ENCODE measurements at regions not wholly inside any gene's neighbourhood (a gene's known extent, or its start where the extent isn't known, plus 50 kb on each side); places are given as distances from the start of the nearest gene placed in this dataset.

GRCh38 chr5:18142831-18143230, 508.6 kb downstream of the TAF11L14 start:
- DNase-seq (ENCODE audit: insufficient read length) (no peak), FAIRE-seq (no peak)
- no peak for TF ChIP-seq POLR2A (IDR thresholded peaks at IDR 0.05; ENCODE audit: low read depth, low read length)
- TF ChIP-seq TAF1 (IDR thresholded peaks at IDR 0.05; ENCODE audit: borderline replicate concordance, low read depth, low read length), result no peak
- no peak for TF ChIP-seq POLR2AphosphoS5 (IDR thresholded peaks at IDR 0.05; ENCODE audit: low read depth, low read length)

GRCh38 chr5:18152671-18153070, 518.4 kb downstream of the TAF11L14 start:
- no peak for FAIRE-seq
- TF ChIP-seq POLR2A (IDR thresholded peaks at IDR 0.05; ENCODE audit: low read depth, low read length), result no peak
- no peak for TF ChIP-seq POLR2AphosphoS5 (IDR thresholded peaks at IDR 0.05; ENCODE audit: low read depth, low read length)
- no peak for TF ChIP-seq TAF1 (IDR thresholded peaks at IDR 0.05; ENCODE audit: borderline replicate concordance, low read depth, low read length)
- DNase-seq (ENCODE audit: insufficient read length), result no peak

- no peak for DNase-seq (ENCODE audit: insufficient read length)
- no peak for FAIRE-seq
- TF ChIP-seq POLR2AphosphoS5 (IDR thresholded peaks at IDR 0.05; ENCODE audit: low read depth, low read length), result no peak
- TF ChIP-seq TAF1 (IDR thresholded peaks at IDR 0.05; ENCODE audit: borderline replicate concordance, low read depth, low read length), result no peak
- TF ChIP-seq POLR2A (IDR thresholded peaks at IDR 0.05; ENCODE audit: low read depth, low read length), result no peak
These were observed 523.9 kb downstream of the TAF11L14 start for GRCh38 chr5:18158166-18158565.

GRCh38 chr5:18159331-18159730, 525.1 kb downstream of the TAF11L14 start:
- DNase-seq (ENCODE audit: insufficient read length) (no peak), FAIRE-seq (no peak)
- TF ChIP-seq POLR2A (IDR thresholded peaks at IDR 0.05; ENCODE audit: low read depth, low read length) (no peak), POLR2AphosphoS5 (IDR thresholded peaks at IDR 0.05; ENCODE audit: low read depth, low read length) (no peak), TAF1 (IDR thresholded peaks at IDR 0.05; ENCODE audit: borderline replicate concordance, low read depth, low read length) (no peak)

GRCh38 chr5:18171684-18172083, 537.4 kb downstream of the TAF11L14 start:
- DNase-seq (ENCODE audit: insufficient read length), result no peak
- FAIRE-seq, result no peak
- no peak for TF ChIP-seq POLR2A (IDR thresholded peaks at IDR 0.05; ENCODE audit: low read depth, low read length)
- no peak for TF ChIP-seq POLR2AphosphoS5 (IDR thresholded peaks at IDR 0.05; ENCODE audit: low read depth, low read length)
- TF ChIP-seq TAF1 (IDR thresholded peaks at IDR 0.05; ENCODE audit: borderline replicate concordance, low read depth, low read length), result no peak

GRCh38 chr5:18179579-18179978, 545.3 kb downstream of the TAF11L14 start:
- DNase-seq (ENCODE audit: insufficient read length) (no peak), FAIRE-seq (no peak)
- no peak for TF ChIP-seq POLR2AphosphoS5 (IDR thresholded peaks at IDR 0.05; ENCODE audit: low read depth, low read length)
- TF ChIP-seq POLR2A (IDR thresholded peaks at IDR 0.05; ENCODE audit: low read depth, low read length), result no peak
- TF ChIP-seq TAF1 (IDR thresholded peaks at IDR 0.05; ENCODE audit: borderline replicate concordance, low read depth, low read length), result no peak

- DNase-seq (ENCODE audit: insufficient read length) (no peak), FAIRE-seq (no peak)
- TF ChIP-seq POLR2A (IDR thresholded peaks at IDR 0.05; ENCODE audit: low read depth, low read length), result no peak
- TF ChIP-seq TAF1 (IDR thresholded peaks at IDR 0.05; ENCODE audit: borderline replicate concordance, low read depth, low read length), result no peak
These were observed 547.3 kb downstream of the TAF11L14 start for GRCh38 chr5:18181575-18181974.

GRCh38 chr5:18195910-18196309, 561.6 kb downstream of the TAF11L14 start:
- DNase-seq (ENCODE audit: insufficient read length), result no peak
- no peak for FAIRE-seq
- TF ChIP-seq POLR2AphosphoS5 (IDR thresholded peaks at IDR 0.05; ENCODE audit: low read depth, low read length) (no peak), POLR2A (IDR thresholded peaks at IDR 0.05; ENCODE audit: low read depth, low read length) (no peak), TAF1 (IDR thresholded peaks at IDR 0.05; ENCODE audit: borderline replicate concordance, low read depth, low read length) (no peak)

- DNase-seq (ENCODE audit: insufficient read length), result no peak
- TF ChIP-seq POLR2A (IDR thresholded peaks at IDR 0.05; ENCODE audit: low read depth, low read length) (no peak), POLR2AphosphoS5 (IDR thresholded peaks at IDR 0.05; ENCODE audit: low read depth, low read length) (no peak)
- FAIRE-seq, result no peak
These were observed 563.5 kb downstream of the TAF11L14 start for GRCh38 chr5:18197734-18198133.

- DNase-seq (ENCODE audit: insufficient read length) (no peak), FAIRE-seq (no peak)
- TF ChIP-seq POLR2A (IDR thresholded peaks at IDR 0.05; ENCODE audit: low read depth, low read length), result no peak
These were observed 567.9 kb downstream of the TAF11L14 start for GRCh38 chr5:18202164-18202563.

GRCh38 chr5:18203296-18203695, 569.0 kb downstream of the TAF11L14 start:
- DNase-seq (ENCODE audit: insufficient read length), result no peak
- FAIRE-seq, result no peak
- TF ChIP-seq TAF1 (IDR thresholded peaks at IDR 0.05; ENCODE audit: borderline replicate concordance, low read depth, low read length) (no peak), POLR2AphosphoS5 (IDR thresholded peaks at IDR 0.05; ENCODE audit: low read depth, low read length) (no peak), POLR2A (IDR thresholded peaks at IDR 0.05; ENCODE audit: low read depth, low read length) (no peak)

- FAIRE-seq (no peak), DNase-seq (ENCODE audit: insufficient read length) (no peak)
- TF ChIP-seq POLR2A (IDR thresholded peaks at IDR 0.05; ENCODE audit: low read depth, low read length) (no peak), POLR2AphosphoS5 (IDR thresholded peaks at IDR 0.05; ENCODE audit: low read depth, low read length) (no peak), TAF1 (IDR thresholded peaks at IDR 0.05; ENCODE audit: borderline replicate concordance, low read depth, low read length) (no peak)
These were observed 579.4 kb downstream of the TAF11L14 start for GRCh38 chr5:18213666-18214065.

GRCh38 chr5:18216016-18216415, 581.8 kb downstream of the TAF11L14 start:
- no peak for TF ChIP-seq TAF1 (IDR thresholded peaks at IDR 0.05; ENCODE audit: borderline replicate concordance, low read depth, low read length)
- TF ChIP-seq POLR2A (IDR thresholded peaks at IDR 0.05; ENCODE audit: low read depth, low read length), result no peak
- no peak for TF ChIP-seq POLR2AphosphoS5 (IDR thresholded peaks at IDR 0.05; ENCODE audit: low read depth, low read length)
- FAIRE-seq (no peak), DNase-seq (ENCODE audit: insufficient read length) (no peak)

All from GM12892 (cell line).